Neural cell (in vitro differentiated cells): ENCODE measurements at regions not wholly inside any gene's neighbourhood (a gene's known extent, or its start where the extent isn't known, plus 50 kb on each side); places are given as distances from the start of the nearest gene placed in this dataset.

ENCODE experiments used
- H2AFZ ChIP-seq: fragments of 200-600, 300-800 bp; sonication (generic), shearing (Covaris generic); 2 replicates; pipeline ENCODE4 v1.6.0; 2014; ENCODE audit warnings: low read depth, mild to moderate bottlenecking, antibody characterized with exemption, low read length, moderate library complexity
- H3F3A ChIP-seq: fragments of 200-600 bp; shearing (Covaris generic); 2 replicates; pipeline ENCODE4 v1.6.1; 2016; ENCODE audit warnings: mild to moderate bottlenecking, moderate library complexity, mixed read lengths, antibody characterized with exemption, low read length; ENCODE audit not compliant: insufficient read depth, poor library complexity, severe bottlenecking
- H3K27ac ChIP-seq: fragments of 200-600, 300-800 bp; sonication (generic), shearing (Covaris generic); 2 replicates; pipeline ENCODE4 v1.5.1; 2014; ENCODE audit warnings: mild to moderate bottlenecking, low read length, moderate library complexity
- H3K27me3 ChIP-seq: fragments of 300-800, 200-600 bp; sonication (generic), shearing (Covaris generic); 2 replicates; pipeline ENCODE4 v1.6.0; 2014; ENCODE audit warnings: mild to moderate bottlenecking, low read depth, low read length, moderate library complexity; ENCODE audit not compliant: insufficient read depth
- H3K36me3 ChIP-seq: fragments of 300-800, 200-600 bp; sonication (generic), shearing (Covaris generic); 2 replicates; pipeline ENCODE4 v1.5.1; 2014; ENCODE audit warnings: mild to moderate bottlenecking, antibody characterized with exemption, low read length, moderate library complexity; ENCODE audit not compliant: insufficient read depth
- H3K4me2 ChIP-seq: fragments of 300-800, 200-600 bp; sonication (generic), shearing (Covaris generic); 2 replicates; pipeline ENCODE4 v1.6.0; 2014; ENCODE audit warnings: mild to moderate bottlenecking, low read length
- H3K4me3 ChIP-seq: fragments of 300-800, 200-600 bp; sonication (generic), shearing (Covaris generic); 2 replicates; pipeline ENCODE4 v1.5.1; 2014; ENCODE audit warnings: mild to moderate bottlenecking, low read length, moderate library complexity
- H3K79me2 ChIP-seq: fragments of 200-600 bp; shearing (Covaris generic); replicated peaks from 2 replicates; pipeline ENCODE4 v1.6.0; 2014; ENCODE audit warnings: mild to moderate bottlenecking, low read length, moderate library complexity; ENCODE audit not compliant: insufficient read depth
- H3K9ac ChIP-seq: fragments of 300-800, 200-600 bp; sonication (generic), shearing (Covaris generic); 2 replicates; pipeline ENCODE4 v1.6.1; 2016; ENCODE audit warnings: mild to moderate bottlenecking, low read length, mixed read lengths
- H3K9me2 ChIP-seq: fragments of 200-600 bp; shearing (Covaris generic); 2 replicates; pipeline ENCODE4 v1.6.1; 2016; ENCODE audit warnings: mild to moderate bottlenecking, low read length, mixed read lengths; ENCODE audit not compliant: insufficient read depth
- H3K9me3 ChIP-seq: fragments of 200-600, 300-800 bp; sonication (generic), shearing (Covaris generic); 2 replicates; pipeline ENCODE4 v1.6.1; 2016; ENCODE audit warnings: mild to moderate bottlenecking, mixed run types, low read length, moderate library complexity, mixed read lengths
- H4K20me1 ChIP-seq: fragments of 200-600 bp; shearing (Covaris generic); 2 replicates; pipeline ENCODE4 v1.6.1; 2016; ENCODE audit warnings: mild to moderate bottlenecking, mixed run types; ENCODE audit not compliant: insufficient read depth
- EP300 ChIP-seq: fragments of 450-650 bp; conservative IDR thresholded peaks from 2 replicates; pipeline ENCODE4 v1.6.1; 2014; ENCODE audit warnings: antibody characterized with exemption, mild to moderate bottlenecking, moderate library complexity; ENCODE audit not compliant: poor library complexity, severe bottlenecking
- EZH2 ChIP-seq: fragments of 200-600, 300-800 bp; shearing (Covaris generic), sonication (generic); IDR thresholded peaks from 2 replicates; pipeline ENCODE4 v1.6.1; 2014; ENCODE audit warnings: antibody characterized with exemption, low read length, borderline replicate concordance, mild to moderate bottlenecking; ENCODE audit not compliant: insufficient read depth, poor library complexity, severe bottlenecking
- MXI1 ChIP-seq: fragments of 450-650 bp; conservative IDR thresholded peaks from 2 replicates; pipeline ENCODE4 v1.6.1; 2014; ENCODE audit warnings: antibody characterized with exemption, mild to moderate bottlenecking; ENCODE audit not compliant: poor library complexity, severe bottlenecking
- POLR2AphosphoS5 ChIP-seq: IDR thresholded peaks from 2 replicates; pipeline ENCODE4 v1.6.1; 2012
- RAD21 ChIP-seq: fragments of 450-650 bp; conservative IDR thresholded peaks from 2 replicates; pipeline ENCODE4 v1.6.1; 2014; ENCODE audit warnings: antibody characterized with exemption, mild to moderate bottlenecking, moderate library complexity
- SMC3 ChIP-seq: fragments of 450-650 bp; conservative IDR thresholded peaks from 2 replicates; pipeline ENCODE4 v1.6.1; 2014; ENCODE audit warnings: antibody characterized with exemption, mild to moderate bottlenecking, moderate library complexity; ENCODE audit not compliant: poor library complexity
- TAF1 ChIP-seq: IDR thresholded peaks from 2 replicates; pipeline ENCODE4 v1.6.1; 2012; ENCODE audit warnings: low read depth
- TF ChIP-seq, protein P1 (sequence below): IDR thresholded peaks from 2 replicates; pipeline ENCODE4 v1.6.1; 2012; ENCODE audit warnings: borderline replicate concordance
- TF ChIP-seq, protein P2 (sequence below): fragments of 450-650 bp; IDR thresholded peaks from 2 replicates; pipeline ENCODE4 v1.5.1; 2014; ENCODE audit warnings: antibody characterized with exemption, mild to moderate bottlenecking, moderate library complexity; ENCODE audit not compliant: poor library complexity, severe bottlenecking

DNA sequence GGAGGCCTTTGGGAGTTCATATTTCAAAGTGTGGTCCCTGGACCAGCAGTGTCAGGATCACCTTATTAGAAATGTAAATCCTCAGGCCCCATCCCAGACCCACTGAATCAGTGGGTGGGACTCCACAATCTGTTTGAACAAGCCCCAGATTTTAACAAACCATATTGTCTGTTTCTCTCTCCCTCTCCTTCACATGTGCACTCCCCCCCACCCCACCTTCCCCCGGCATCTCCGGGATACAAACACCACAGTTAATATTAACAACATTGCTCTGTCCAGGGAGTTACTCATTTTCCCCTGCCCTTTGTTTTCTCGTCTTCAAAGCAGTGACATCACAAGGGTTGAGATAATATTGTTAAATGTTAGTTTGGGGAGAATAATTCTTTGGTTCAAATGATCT is 127.3 kb downstream of the KATNIP start:
- no peaks in the 10 kb centered on the region for H3F3A ChIP-seq
- H4K20me1 ChIP-seq, result no peaks in the 10 kb centered on the region
- no peaks in the 10 kb centered on the region for H3K79me2 ChIP-seq
- no peak overlapping the region for H3K4me3 ChIP-seq
- no peak overlapping the region for H3K9ac ChIP-seq
- no peak overlapping the region for H3K27ac ChIP-seq
- no peaks in the 10 kb centered on the region for H3K9me2 ChIP-seq
- H3K27me3 ChIP-seq, result no peaks in the 10 kb centered on the region
- no peak overlapping the region for H3K4me2 ChIP-seq
- peaks cover 9% of the 10 kb centered on the region for H3K36me3 ChIP-seq
- TF ChIP-seq POLR2AphosphoS5, result no peak
- TF ChIP-seq RAD21, result no peak
- TF ChIP-seq EZH2, result no peak
- TF ChIP-seq MXI1, result no peak
- no peak for TF ChIP-seq SMC3
- TF ChIP-seq, protein P1, sequence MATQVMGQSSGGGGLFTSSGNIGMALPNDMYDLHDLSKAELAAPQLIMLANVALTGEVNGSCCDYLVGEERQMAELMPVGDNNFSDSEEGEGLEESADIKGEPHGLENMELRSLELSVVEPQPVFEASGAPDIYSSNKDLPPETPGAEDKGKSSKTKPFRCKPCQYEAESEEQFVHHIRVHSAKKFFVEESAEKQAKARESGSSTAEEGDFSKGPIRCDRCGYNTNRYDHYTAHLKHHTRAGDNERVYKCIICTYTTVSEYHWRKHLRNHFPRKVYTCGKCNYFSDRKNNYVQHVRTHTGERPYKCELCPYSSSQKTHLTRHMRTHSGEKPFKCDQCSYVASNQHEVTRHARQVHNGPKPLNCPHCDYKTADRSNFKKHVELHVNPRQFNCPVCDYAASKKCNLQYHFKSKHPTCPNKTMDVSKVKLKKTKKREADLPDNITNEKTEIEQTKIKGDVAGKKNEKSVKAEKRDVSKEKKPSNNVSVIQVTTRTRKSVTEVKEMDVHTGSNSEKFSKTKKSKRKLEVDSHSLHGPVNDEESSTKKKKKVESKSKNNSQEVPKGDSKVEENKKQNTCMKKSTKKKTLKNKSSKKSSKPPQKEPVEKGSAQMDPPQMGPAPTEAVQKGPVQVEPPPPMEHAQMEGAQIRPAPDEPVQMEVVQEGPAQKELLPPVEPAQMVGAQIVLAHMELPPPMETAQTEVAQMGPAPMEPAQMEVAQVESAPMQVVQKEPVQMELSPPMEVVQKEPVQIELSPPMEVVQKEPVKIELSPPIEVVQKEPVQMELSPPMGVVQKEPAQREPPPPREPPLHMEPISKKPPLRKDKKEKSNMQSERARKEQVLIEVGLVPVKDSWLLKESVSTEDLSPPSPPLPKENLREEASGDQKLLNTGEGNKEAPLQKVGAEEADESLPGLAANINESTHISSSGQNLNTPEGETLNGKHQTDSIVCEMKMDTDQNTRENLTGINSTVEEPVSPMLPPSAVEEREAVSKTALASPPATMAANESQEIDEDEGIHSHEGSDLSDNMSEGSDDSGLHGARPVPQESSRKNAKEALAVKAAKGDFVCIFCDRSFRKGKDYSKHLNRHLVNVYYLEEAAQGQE, result no peak
- TF ChIP-seq EP300, result no peak
- TF ChIP-seq, protein P2, sequence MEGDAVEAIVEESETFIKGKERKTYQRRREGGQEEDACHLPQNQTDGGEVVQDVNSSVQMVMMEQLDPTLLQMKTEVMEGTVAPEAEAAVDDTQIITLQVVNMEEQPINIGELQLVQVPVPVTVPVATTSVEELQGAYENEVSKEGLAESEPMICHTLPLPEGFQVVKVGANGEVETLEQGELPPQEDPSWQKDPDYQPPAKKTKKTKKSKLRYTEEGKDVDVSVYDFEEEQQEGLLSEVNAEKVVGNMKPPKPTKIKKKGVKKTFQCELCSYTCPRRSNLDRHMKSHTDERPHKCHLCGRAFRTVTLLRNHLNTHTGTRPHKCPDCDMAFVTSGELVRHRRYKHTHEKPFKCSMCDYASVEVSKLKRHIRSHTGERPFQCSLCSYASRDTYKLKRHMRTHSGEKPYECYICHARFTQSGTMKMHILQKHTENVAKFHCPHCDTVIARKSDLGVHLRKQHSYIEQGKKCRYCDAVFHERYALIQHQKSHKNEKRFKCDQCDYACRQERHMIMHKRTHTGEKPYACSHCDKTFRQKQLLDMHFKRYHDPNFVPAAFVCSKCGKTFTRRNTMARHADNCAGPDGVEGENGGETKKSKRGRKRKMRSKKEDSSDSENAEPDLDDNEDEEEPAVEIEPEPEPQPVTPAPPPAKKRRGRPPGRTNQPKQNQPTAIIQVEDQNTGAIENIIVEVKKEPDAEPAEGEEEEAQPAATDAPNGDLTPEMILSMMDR, result no peak
- TF ChIP-seq TAF1, result no peak
- H2AFZ ChIP-seq, result no peak overlapping the region
- no peaks in the 10 kb centered on the region for H3K9me3 ChIP-seq

DNA sequence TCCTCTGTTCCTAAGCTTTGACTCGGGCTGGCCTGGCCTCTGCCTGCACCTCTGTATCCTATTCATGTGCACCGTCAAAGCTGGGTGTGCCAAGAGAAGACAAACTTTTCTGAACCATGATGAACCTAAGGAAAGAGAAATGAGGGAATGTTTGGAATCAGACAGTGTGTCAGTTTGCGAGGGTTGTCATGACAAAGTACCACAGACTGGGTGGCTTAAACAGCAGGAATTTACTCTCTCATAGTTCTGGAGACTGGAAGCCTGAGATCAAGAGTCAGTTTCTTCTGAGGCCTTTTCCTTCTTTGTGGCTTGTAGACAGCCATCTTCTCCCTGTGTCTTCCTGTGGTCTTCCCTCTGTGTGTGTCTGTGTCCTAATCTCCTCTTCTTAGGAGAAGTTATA is 129.0 kb downstream of the KATNIP start:
- H3F3A ChIP-seq, result no peaks in the 10 kb centered on the region
- H3K4me3 ChIP-seq, result no peak overlapping the region
- H3K27me3 ChIP-seq, result no peaks in the 10 kb centered on the region
- no peaks in the 10 kb centered on the region for H4K20me1 ChIP-seq
- no peak overlapping the region for H3K27ac ChIP-seq
- no peak overlapping the region for H3K4me2 ChIP-seq
- TF ChIP-seq EP300 (no peak), EZH2 (no peak), POLR2AphosphoS5 (no peak), TAF1 (no peak), RAD21 (no peak), SMC3 (no peak), MXI1 (no peak)
- TF ChIP-seq, protein P2, result no peak
- TF ChIP-seq, protein P1, result no peak
- no peak overlapping the region for H2AFZ ChIP-seq
- H3K36me3 ChIP-seq, result peaks cover 9% of the 10 kb centered on the region
- H3K9me2 ChIP-seq, result no peaks in the 10 kb centered on the region
- no peaks in the 10 kb centered on the region for H3K79me2 ChIP-seq
- H3K9me3 ChIP-seq, result no peaks in the 10 kb centered on the region
- H3K9ac ChIP-seq, result no peak overlapping the region
